ENCODE measurements at regions not wholly inside any gene's neighbourhood (a gene's known extent, or its start where the extent isn't known, plus 50 kb on each side); places are given as distances from the start of the nearest gene placed in this dataset.

GRCh38 chr6:149266659-149267058 lies 50.9 kb upstream of the TAB2 start:
- DNase-seq (ENCODE audit: extremely low read depth, low read depth), result no peak
- TF ChIP-seq CTCF (IDR thresholded peaks at IDR 0.05; ENCODE audit: low read depth, low read length), result no peak

- no peak for TF ChIP-seq CTCF (IDR thresholded peaks at IDR 0.05; ENCODE audit: low read depth, low read length)
- DNase-seq (ENCODE audit: extremely low read depth, low read depth), result no peak
Observed at GRCh38 chr6:149267072-149267471, 50.4 kb upstream of the TAB2 start.

- TF ChIP-seq CTCF (IDR thresholded peaks at IDR 0.05; ENCODE audit: low read depth, low read length), result no peak
- DNase-seq (ENCODE audit: extremely low read depth, low read depth), result no peak
Observed at GRCh38 chr6:149267513-149268043, 49.9 kb upstream of the TAB2 start.
